ENCODE measurements at regions not wholly inside any gene's neighbourhood (a gene's known extent, or its start where the extent isn't known, plus 50 kb on each side); places are given as distances from the start of the nearest gene placed in this dataset.

- no TSS peak for BruUV-seq (replicated peaks)
- no peaks in the 10 kb centered on the region for H3K9me1 ChIP-seq (ENCODE audit: insufficient read depth, low read length)
Measured at GRCh38 chr5:90000351-90000750, 409.2 kb downstream of the CETN3 start.

More at GRCh38 chr5:90000351-90000750, 409.2 kb downstream of the CETN3 start:
- no peak overlapping the region for H4K5ac ChIP-seq (ENCODE audit: low read depth, low read length)
- no peaks in the 10 kb centered on the region for H3K36me3 ChIP-seq (ENCODE audit: control insufficient read depth, insufficient read depth, low read length)
- ChIA-PET CTCF (no interaction called here), POLR2A (ENCODE audit: unreplicated experiment) (no interaction called here)
- H3K14ac ChIP-seq (replicated peaks; ENCODE audit: low read depth, low read length): no peak overlapping the region
- H3K79me1 ChIP-seq (ENCODE audit: low read depth in 1 of 2, low read length in 2 of 2): no peaks in the 10 kb centered on the region
- no peak overlapping the region for H3K23ac ChIP-seq (ENCODE audit: low read depth, low read length)
- dilution Hi-C loops (cut with HindIII; ENCODE audit: low sequenced_read_pairs, unreplicated experiment): no loop called here
- no peak overlapping the region for H2BK120ac ChIP-seq (ENCODE audit: low read depth, low read length)
- WGBS, 2 experiments (ENCODE audit: extremely low coverage in 2 of 2, insufficient read length in 1 of 2): no CpG with 5 or more reads among the region's 2 CpGs
- no peaks in the 10 kb centered on the region for H3K27me3 ChIP-seq (ENCODE audit: control insufficient read depth, insufficient read depth, low read length)
- in situ Hi-C loops (cut with MboI; ENCODE audit: low sequenced_read_pairs): no loop called here
- H3K18ac ChIP-seq (ENCODE audit: low read depth, low read length): no peak overlapping the region
- intact Hi-C loops (cut with micrococcal nuclease): no loop called here
- no peak overlapping the region for H3K4me3 ChIP-seq (ENCODE audit: insufficient read depth, low read depth, low read length)
- H3K4me1 ChIP-seq (ENCODE audit: control insufficient read depth, insufficient read depth, low read length): no peaks in the 10 kb centered on the region
- H3K27ac ChIP-seq (ENCODE audit: insufficient read depth, low read length): no peak overlapping the region
- no peak overlapping the region for H2BK15ac ChIP-seq (ENCODE audit: low read depth, low read length)
- H3K4ac ChIP-seq (ENCODE audit: low read depth, low read length): no peak overlapping the region
- ATAC-seq (ENCODE audit: low read depth): no peak
- peaks cover 2% of the 10 kb centered on the region; the same call in 1 of the 2 replicates for H3K9me3 ChIP-seq (ENCODE audit: control insufficient read depth, insufficient read depth, low read length)
- no peak overlapping the region for H2BK20ac ChIP-seq (ENCODE audit: low read depth, low read length)
- no peak overlapping the region for H3K56ac ChIP-seq (ENCODE audit: extremely low read depth, insufficient read depth, low read length)
- H2BK5ac ChIP-seq (ENCODE audit: low read depth, low read length, poor library complexity, severe bottlenecking): no peak overlapping the region
- H4K8ac ChIP-seq (ENCODE audit: low read depth in 2 of 2, low read length in 2 of 2): no peak overlapping the region
- no peak for DNase-seq
- no peak overlapping the region for H2AK5ac ChIP-seq (ENCODE audit: low read depth, low read length)
- H3K4me2 ChIP-seq (ENCODE audit: low read depth, low read length): no peak overlapping the region
- no peak for TF ChIP-seq CTCF (conservative IDR thresholded peaks at IDR 0.05; ENCODE audit: low read depth, low read length)
- no peak for TF ChIP-seq NFE2L2 (IDR thresholded peaks at IDR 0.05; ENCODE audit: low read depth, low read length)
- no peak for TF ChIP-seq POLR2A (IDR thresholded peaks at IDR 0.05; ENCODE audit: low read depth, low read length)
- no peak for TF ChIP-seq USF2 (IDR thresholded peaks at IDR 0.05; ENCODE audit: low read depth, low read length)
- TF ChIP-seq RFX5 (IDR thresholded peaks at IDR 0.05; ENCODE audit: low read depth, low read length): no peak
- TF ChIP-seq MXI1 (IDR thresholded peaks at IDR 0.05; ENCODE audit: borderline replicate concordance, low read depth, low read length): no peak
- no peak for TF ChIP-seq MAZ (IDR thresholded peaks at IDR 0.05; ENCODE audit: borderline replicate concordance, low read depth, low read length)
- no peak for TF ChIP-seq CEBPB (IDR thresholded peaks at IDR 0.05; ENCODE audit: low read depth, low read length)
- TF ChIP-seq FOS (IDR thresholded peaks at IDR 0.05; ENCODE audit: low read depth, low read length): no peak
- no peak for TF ChIP-seq RCOR1 (IDR thresholded peaks at IDR 0.05; ENCODE audit: insufficient replicate concordance, low read length)
- TF ChIP-seq SMC3 (IDR thresholded peaks at IDR 0.05; ENCODE audit: low read depth, low read length): no peak
- no peak for TF ChIP-seq ELK1 (IDR thresholded peaks at IDR 0.05; ENCODE audit: borderline replicate concordance, low read depth, low read length)
- TF ChIP-seq BHLHE40 (IDR thresholded peaks at IDR 0.05; ENCODE audit: low read depth, low read length): no peak
- no peak for TF ChIP-seq RAD21 (IDR thresholded peaks at IDR 0.05; ENCODE audit: low read length)
- TF ChIP-seq MAFK (IDR thresholded peaks at IDR 0.05; ENCODE audit: low read depth, low read length): no peak
- no peak for TF ChIP-seq CHD1 (IDR thresholded peaks at IDR 0.05; ENCODE audit: low read depth, low read length)
- no peak overlapping the region for H2AFZ ChIP-seq (replicated peaks; ENCODE audit: low read length, poor library complexity)
- no peak overlapping the region for H3K9ac ChIP-seq (ENCODE audit: low read depth, low read length)
- no peaks in the 10 kb centered on the region for H4K20me1 ChIP-seq (ENCODE audit: insufficient read depth, low read length)
- H2AK9ac ChIP-seq (replicated peaks; ENCODE audit: low read depth, low read length, poor library complexity): no peak overlapping the region
- no peak overlapping the region for H4K91ac ChIP-seq (ENCODE audit: insufficient read depth, low read depth, low read length)
